ENCODE measurements at regions not wholly inside any gene's neighbourhood (a gene's known extent, or its start where the extent isn't known, plus 50 kb on each side); places are given as distances from the start of the nearest gene placed in this dataset.

DNA sequence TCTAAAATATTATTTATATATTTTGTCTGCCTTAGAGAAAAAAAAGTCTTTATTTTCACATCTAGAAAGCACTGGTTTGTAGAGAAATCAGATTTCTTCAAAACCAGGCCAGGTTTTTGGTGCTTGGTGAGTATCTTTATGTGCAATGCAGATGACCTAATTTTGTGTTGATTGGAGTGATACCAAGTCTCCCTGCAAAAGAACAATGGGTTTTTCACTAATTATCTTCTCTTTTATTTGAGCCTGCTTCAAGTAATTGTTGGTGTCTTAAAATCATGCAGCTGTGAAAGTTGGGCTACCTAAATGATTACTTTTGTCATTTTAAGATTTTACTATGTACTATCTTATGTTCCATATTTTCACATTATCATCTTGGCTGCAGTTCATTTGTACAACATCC lies 874.7 kb downstream of the TFAP2A start:
- no peak for TF ChIP-seq POLR2A (IDR thresholded peaks at IDR 0.05)
- TF ChIP-seq, protein P1, sequence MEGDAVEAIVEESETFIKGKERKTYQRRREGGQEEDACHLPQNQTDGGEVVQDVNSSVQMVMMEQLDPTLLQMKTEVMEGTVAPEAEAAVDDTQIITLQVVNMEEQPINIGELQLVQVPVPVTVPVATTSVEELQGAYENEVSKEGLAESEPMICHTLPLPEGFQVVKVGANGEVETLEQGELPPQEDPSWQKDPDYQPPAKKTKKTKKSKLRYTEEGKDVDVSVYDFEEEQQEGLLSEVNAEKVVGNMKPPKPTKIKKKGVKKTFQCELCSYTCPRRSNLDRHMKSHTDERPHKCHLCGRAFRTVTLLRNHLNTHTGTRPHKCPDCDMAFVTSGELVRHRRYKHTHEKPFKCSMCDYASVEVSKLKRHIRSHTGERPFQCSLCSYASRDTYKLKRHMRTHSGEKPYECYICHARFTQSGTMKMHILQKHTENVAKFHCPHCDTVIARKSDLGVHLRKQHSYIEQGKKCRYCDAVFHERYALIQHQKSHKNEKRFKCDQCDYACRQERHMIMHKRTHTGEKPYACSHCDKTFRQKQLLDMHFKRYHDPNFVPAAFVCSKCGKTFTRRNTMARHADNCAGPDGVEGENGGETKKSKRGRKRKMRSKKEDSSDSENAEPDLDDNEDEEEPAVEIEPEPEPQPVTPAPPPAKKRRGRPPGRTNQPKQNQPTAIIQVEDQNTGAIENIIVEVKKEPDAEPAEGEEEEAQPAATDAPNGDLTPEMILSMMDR (IDR thresholded peaks at IDR 0.05): no peak
